CD14-positive monocyte (primary cell): ENCODE measurements at regions not wholly inside any gene's neighbourhood (a gene's known extent, or its start where the extent isn't known, plus 50 kb on each side); places are given as distances from the start of the nearest gene placed in this dataset.

Source experiments
- DNase-seq, 3 donors: peaks; one replicate each; pipeline ENCODE4 v3.0.0-alpha.2; 2011 to 2022
- H2AFZ ChIP-seq: 2 replicates; pipeline ENCODE4 v1.6.0; 2012; ENCODE audit warnings: mild to moderate bottlenecking, low read depth, low read length, inconsistent platforms; ENCODE audit not compliant: insufficient read depth, poor library complexity, severe bottlenecking
- H3K27ac ChIP-seq, 2 donors: 1 replicate in 1 of 2; 2 replicates in 1 of 2; pipeline ENCODE4 v1.5.1; 2012 to 2013; ENCODE audit warnings: low read length in 2 of 2, control low read depth in 1 of 2, inconsistent platforms in 1 of 2, low read depth in 1 of 2, mild to moderate bottlenecking in 1 of 2
- H3K27me3 ChIP-seq, 2 donors: one replicate each; pipeline versions ENCODE4 v1.6.0 to v1.6.1; 2011 to 2013; ENCODE audit warnings: low read length in 2 of 2; ENCODE audit not compliant: control insufficient read depth in 2 of 2, insufficient read depth in 2 of 2
- H3K36me3 ChIP-seq, 2 donors: replicated peaks in 1 of 2; 1 replicate in 1 of 2; 2 replicates in 1 of 2; pipeline versions ENCODE4 v1.5.1 to v1.6.1; 2012 to 2013; ENCODE audit warnings: low read length in 2 of 2, control low read depth in 1 of 2, inconsistent platforms in 1 of 2, mild to moderate bottlenecking in 1 of 2; ENCODE audit not compliant: insufficient read depth in 2 of 2, control insufficient read depth in 1 of 2
- H3K4me1 ChIP-seq, 2 donors: 1 replicate in 1 of 2; 2 replicates in 1 of 2; pipeline versions ENCODE4 v1.5.1 to v1.6.1; 2012 to 2013; ENCODE audit warnings: low read length in 2 of 2, control low read depth in 1 of 2, inconsistent platforms in 1 of 2, mild to moderate bottlenecking in 1 of 2, moderate library complexity in 1 of 2; ENCODE audit not compliant: insufficient read depth in 2 of 2, control insufficient read depth in 1 of 2
- H3K4me2 ChIP-seq: replicated peaks from 2 replicates; pipeline ENCODE3; 2012; ENCODE audit warnings: low read length, moderate library complexity, mild to moderate bottlenecking; ENCODE audit not compliant: poor library complexity, severe bottlenecking; ENCODE audit errors: extremely low read depth
- H3K4me3 ChIP-seq, 3 experiments: fragments of 200-600 bp in 1 of 3; sonication (generic) in 1 of 3; replicated peaks in 1 of 3; 1 replicate in 2 of 3; 2 replicates in 1 of 3; pipeline ENCODE4 v1.5.1; 2011 to 2013; ENCODE audit warnings: low read length in 3 of 3, mild to moderate bottlenecking in 3 of 3, control low read depth in 2 of 3, low read depth in 2 of 3, inconsistent platforms in 1 of 3, moderate library complexity in 1 of 3
- H3K79me2 ChIP-seq: 2 replicates; pipeline ENCODE4 v1.6.0; 2012; ENCODE audit warnings: mild to moderate bottlenecking, control low read depth, inconsistent platforms, low read length, moderate library complexity; ENCODE audit not compliant: insufficient read depth
- H3K9ac ChIP-seq: 2 replicates; pipeline ENCODE4 v1.6.0; 2017; ENCODE audit warnings: low read length, mild to moderate bottlenecking; ENCODE audit not compliant: insufficient read depth, poor library complexity, severe bottlenecking
- H3K9me3 ChIP-seq, 2 donors: replicated peaks in 1 of 2; 1 replicate in 1 of 2; 2 replicates in 1 of 2; pipeline versions ENCODE4 v1.5.1 to v1.6.1; 2012 to 2013; ENCODE audit warnings: low read length in 2 of 2, control low read depth in 1 of 2; ENCODE audit not compliant: control insufficient read depth in 1 of 2, insufficient read depth in 1 of 2
- H4K20me1 ChIP-seq: 2 replicates; pipeline ENCODE4 v1.6.0; 2012; ENCODE audit warnings: mild to moderate bottlenecking, low read length, control low read depth, moderate library complexity; ENCODE audit not compliant: insufficient read depth
- H3K27ac Mint-ChIP-seq, 7 donors: one replicate each; pipeline ENCODE4 v1.8.0; 2020; ENCODE audit warnings: mild to moderate bottlenecking in 7 of 7, mixed read lengths in 7 of 7, moderate library complexity in 6 of 7, inconsistent platforms in 2 of 7
- H3K27me3 Mint-ChIP-seq, 3 donors: one replicate each; pipeline ENCODE4 v1.8.0; 2021 to 2022; ENCODE audit warnings: low read depth in 3 of 3, mild to moderate bottlenecking in 3 of 3, mixed read lengths in 3 of 3, moderate library complexity in 3 of 3, inconsistent platforms in 1 of 3
- H3K36me3 Mint-ChIP-seq, 2 donors: one replicate each; pipeline ENCODE4 v1.8.0; 2020; ENCODE audit warnings: mixed read lengths in 2 of 2, inconsistent platforms in 1 of 2, mild to moderate bottlenecking in 1 of 2
- H3K4me1 Mint-ChIP-seq: one replicate; pipeline ENCODE4 v1.8.0; 2020; ENCODE audit warnings: mild to moderate bottlenecking, mixed read lengths
- H3K4me3 Mint-ChIP-seq, 2 donors: one replicate each; pipeline ENCODE4 v1.8.0; 2020; ENCODE audit warnings: mild to moderate bottlenecking in 2 of 2, mixed read lengths in 2 of 2, moderate library complexity in 1 of 2
- H3K9me3 Mint-ChIP-seq, 7 donors: one replicate each; pipeline ENCODE4 v1.8.0; 2020 to 2022; ENCODE audit warnings: mixed read lengths in 7 of 7, mild to moderate bottlenecking in 6 of 7, moderate library complexity in 6 of 7, inconsistent platforms in 2 of 7
- CTCF ChIP-seq: fragments of 200-600 bp; IDR thresholded peaks from one replicate; pipeline ENCODE4 v1.8.0; 2022; ENCODE audit warnings: antibody characterized with exemption, mild to moderate bottlenecking
- WGBS: methylation state at CpG from one replicate; pipeline ENCODE4 v1.1.5; 2013; ENCODE audit warnings: missing lambda C conversion rate; ENCODE audit not compliant: insufficient coverage; 5-methylcytosine and 5-hydroxymethylcytosine counted together
- intact Hi-C, 2 donors: fragments of 100-400 bp; cut with micrococcal nuclease; formaldehyde crosslinking; loops; one replicate each; pipeline versions ENCODE4 v1.15.0 to v1.15.1; 2023

GRCh38 chr22:27552176-27552575 is 249.4 kb downstream of the MN1 start:
- Histone ChIP-seq H3K27me3 (no peaks in the 10 kb centered on the region), H3K4me3 (no peak overlapping the region), H3K27ac (no peak overlapping the region), H3K4me1 (no peaks in the 10 kb centered on the region), H3K4me2 (no peak overlapping the region), H3K79me2 (no peaks in the 10 kb centered on the region), H3K9ac (no peak overlapping the region), H3K36me3 (no peaks in the 10 kb centered on the region), H4K20me1 (no peaks in the 10 kb centered on the region), H2AFZ (no peak overlapping the region), H3K9me3 (peaks cover 0 to 6% of the 10 kb centered on the region in 2 donors)
- peaks cover 0 to 9% (median 5%) of the 10 kb centered on the region in 7 donors for H3K9me3 Mint-ChIP-seq
- no peaks in the 10 kb centered on the region for H3K36me3 Mint-ChIP-seq
- TF ChIP-seq CTCF, result no peak
- peaks cover 2 to 5% (median 3%) of the 10 kb centered on the region in 3 donors for H3K27me3 Mint-ChIP-seq
- 93% methylated on average over 3 of the region's 7 CpGs for WGBS
- intact Hi-C loops, result no loop called here
- DNase-seq, result no peak
- no peaks in the 10 kb centered on the region for H3K4me1 Mint-ChIP-seq
- no peak overlapping the region for H3K27ac Mint-ChIP-seq
- H3K4me3 Mint-ChIP-seq, result no peak overlapping the region

GRCh38 chr22:27552863-27553262 is 248.7 kb downstream of the MN1 start:
- Histone ChIP-seq H4K20me1 (no peaks in the 10 kb centered on the region), H3K27ac (no peak overlapping the region), H3K4me3 (no peak overlapping the region), H3K27me3 (no peaks in the 10 kb centered on the region), H3K4me1 (no peaks in the 10 kb centered on the region), H2AFZ (no peak overlapping the region), H3K9ac (no peak overlapping the region), H3K9me3 (peaks cover 0 to 6% of the 10 kb centered on the region in 2 donors), H3K36me3 (no peaks in the 10 kb centered on the region), H3K79me2 (no peaks in the 10 kb centered on the region), H3K4me2 (no peak overlapping the region)
- Mint-ChIP-seq H3K9me3 (peaks cover 0 to 9% (median 5%) of the 10 kb centered on the region in 7 donors), H3K4me1 (no peaks in the 10 kb centered on the region), H3K4me3 (no peak overlapping the region), H3K27me3 (peaks cover 2 to 5% (median 3%) of the 10 kb centered on the region in 3 donors), H3K27ac (no peak overlapping the region), H3K36me3 (no peaks in the 10 kb centered on the region)
- WGBS, result no CpG with 5 or more reads among the region's 1 CpG
- intact Hi-C loops, result no loop called here
- DNase-seq, result no peak
- no peak for TF ChIP-seq CTCF
